ENCODE measurements at regions not wholly inside any gene's neighbourhood (a gene's known extent, or its start where the extent isn't known, plus 50 kb on each side); places are given as distances from the start of the nearest gene placed in this dataset.

DNA sequence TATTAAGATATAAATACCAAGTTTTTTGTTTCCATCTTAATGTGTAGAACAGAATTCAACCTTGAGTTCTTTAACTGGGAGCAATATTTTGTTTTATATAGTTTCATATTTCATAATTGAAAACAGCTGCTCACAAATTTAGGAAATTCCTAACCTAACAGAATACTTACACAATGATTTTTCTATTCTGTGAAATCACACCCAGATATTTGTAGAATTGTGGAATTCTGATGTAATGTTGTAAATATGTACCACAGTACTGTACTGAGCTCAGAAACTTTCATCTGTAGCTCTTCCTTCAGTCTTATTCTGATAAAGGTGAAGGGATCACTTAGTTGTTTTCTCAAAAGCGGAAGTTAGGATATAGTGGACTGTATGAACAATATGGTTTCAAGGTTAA lies 143.4 kb upstream of the GLI3 start:
- H3K4me3 ChIP-seq = no peak overlapping the region
- intact Hi-C loops (cut with DNase I) = no loop called here
- H3K36me3 ChIP-seq = no peaks in the 10 kb centered on the region
- DNase-seq (no peak), ATAC-seq (no peak)
- no peaks in the 10 kb centered on the region for H3K9me3 ChIP-seq
- TF ChIP-seq, protein P1, sequence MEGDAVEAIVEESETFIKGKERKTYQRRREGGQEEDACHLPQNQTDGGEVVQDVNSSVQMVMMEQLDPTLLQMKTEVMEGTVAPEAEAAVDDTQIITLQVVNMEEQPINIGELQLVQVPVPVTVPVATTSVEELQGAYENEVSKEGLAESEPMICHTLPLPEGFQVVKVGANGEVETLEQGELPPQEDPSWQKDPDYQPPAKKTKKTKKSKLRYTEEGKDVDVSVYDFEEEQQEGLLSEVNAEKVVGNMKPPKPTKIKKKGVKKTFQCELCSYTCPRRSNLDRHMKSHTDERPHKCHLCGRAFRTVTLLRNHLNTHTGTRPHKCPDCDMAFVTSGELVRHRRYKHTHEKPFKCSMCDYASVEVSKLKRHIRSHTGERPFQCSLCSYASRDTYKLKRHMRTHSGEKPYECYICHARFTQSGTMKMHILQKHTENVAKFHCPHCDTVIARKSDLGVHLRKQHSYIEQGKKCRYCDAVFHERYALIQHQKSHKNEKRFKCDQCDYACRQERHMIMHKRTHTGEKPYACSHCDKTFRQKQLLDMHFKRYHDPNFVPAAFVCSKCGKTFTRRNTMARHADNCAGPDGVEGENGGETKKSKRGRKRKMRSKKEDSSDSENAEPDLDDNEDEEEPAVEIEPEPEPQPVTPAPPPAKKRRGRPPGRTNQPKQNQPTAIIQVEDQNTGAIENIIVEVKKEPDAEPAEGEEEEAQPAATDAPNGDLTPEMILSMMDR (IDR thresholded peaks at IDR 0.05) = no peak
- H3K27ac ChIP-seq = no peak overlapping the region
- no peaks in the 10 kb centered on the region for H3K4me1 ChIP-seq
- no peaks in the 10 kb centered on the region for H3K27me3 ChIP-seq

DNA sequence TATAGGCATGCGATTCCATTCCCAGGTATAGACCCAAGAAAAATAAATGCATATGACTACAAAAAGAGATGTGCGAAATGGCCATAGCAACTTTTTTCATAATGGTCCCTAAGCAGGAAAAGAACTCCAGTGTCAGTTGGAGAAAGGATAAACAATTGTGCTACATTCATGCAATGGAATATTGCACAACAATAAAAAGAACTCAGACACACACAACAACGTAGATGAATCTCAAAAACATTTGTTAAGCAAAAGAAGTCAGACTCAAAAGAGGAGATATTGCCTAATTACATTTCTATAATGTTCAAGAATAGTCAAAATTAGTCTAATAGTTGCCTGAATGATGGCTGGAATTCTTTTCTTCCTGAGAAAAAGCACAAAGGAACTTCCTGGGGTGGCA lies 141.1 kb upstream of the GLI3 start:
- H3K27ac ChIP-seq = no peak overlapping the region
- TF ChIP-seq, protein P1 (IDR thresholded peaks at IDR 0.05) = no peak
- no peaks in the 10 kb centered on the region for H3K27me3 ChIP-seq
- no peaks in the 10 kb centered on the region for H3K36me3 ChIP-seq
- no peak for ATAC-seq
- DNase-seq = no peak
- H3K4me3 ChIP-seq = no peak overlapping the region
- H3K4me1 ChIP-seq = no peaks in the 10 kb centered on the region
- intact Hi-C loops (cut with DNase I) = no loop called here
- H3K9me3 ChIP-seq = no peaks in the 10 kb centered on the region

GRCh38 chr7:42373285-42373684 lies 136.3 kb upstream of the GLI3 start:
- TF ChIP-seq, protein P1 (IDR thresholded peaks at IDR 0.05) = no peak

DNA sequence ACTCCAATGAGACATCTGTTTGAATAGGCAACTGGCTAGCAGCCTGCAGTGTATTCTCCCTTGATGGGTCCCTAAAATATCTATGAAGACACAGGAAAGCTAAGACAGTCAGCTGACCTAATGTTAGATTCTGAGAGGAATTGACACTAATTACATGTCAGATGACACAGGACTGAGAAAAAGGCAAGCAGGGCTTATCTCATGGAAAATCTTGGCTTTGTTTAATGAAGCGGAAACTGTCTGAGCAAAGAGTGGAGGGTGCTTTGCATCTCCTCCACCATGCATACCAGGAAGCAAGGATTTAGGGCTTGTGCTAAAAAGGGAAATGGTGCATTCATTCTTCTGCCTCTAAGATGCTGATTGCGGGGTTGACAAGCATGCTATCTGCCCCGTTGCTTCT lies 135.5 kb upstream of the GLI3 start:
- TF ChIP-seq, protein P1 (IDR thresholded peaks at IDR 0.05) = no peak
- ATAC-seq (no peak), DNase-seq (no peak)
- H3K27me3 ChIP-seq = no peaks in the 10 kb centered on the region
- no peak overlapping the region for H3K4me3 ChIP-seq
- intact Hi-C loops (cut with DNase I) = no loop called here
- no peak overlapping the region for H3K27ac ChIP-seq
- H3K4me1 ChIP-seq = no peaks in the 10 kb centered on the region
- H3K36me3 ChIP-seq = no peaks in the 10 kb centered on the region
- peaks cover 0 to 16% of the 10 kb centered on the region in 2 donors for H3K9me3 ChIP-seq

More at GRCh38 chr7:42373285-42373684, 136.3 kb upstream of the GLI3 start:
- Histone ChIP-seq H3K36me3 (no peaks in the 10 kb centered on the region), H3K27me3 (no peaks in the 10 kb centered on the region), H3K4me1 (no peaks in the 10 kb centered on the region), H3K4me3 (no peak overlapping the region), H3K9me3 (peaks cover 0 to 8% of the 10 kb centered on the region in 2 donors), H3K27ac (no peak overlapping the region)
- intact Hi-C loops (cut with DNase I) = no loop called here
- ATAC-seq = no peak
- DNase-seq = no peak

DNA sequence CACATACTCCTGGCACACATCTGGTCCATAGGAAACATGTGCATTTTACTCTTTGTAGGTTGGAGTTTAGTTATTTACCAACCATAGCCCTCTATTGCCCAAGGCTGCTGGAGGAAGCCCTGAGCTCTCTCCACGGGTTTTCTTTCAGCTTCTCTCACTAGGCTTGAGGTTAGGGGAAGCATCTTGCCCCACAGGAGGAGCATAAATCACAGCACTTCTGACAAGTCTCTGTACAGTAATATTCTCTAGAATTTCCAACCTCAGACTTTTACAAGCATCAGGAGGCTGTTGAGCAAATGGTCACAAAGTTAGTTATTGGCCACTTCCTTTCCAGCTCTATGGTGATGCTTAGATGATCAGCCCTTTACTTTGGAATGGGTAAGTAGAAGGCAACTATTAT lies 122.9 kb upstream of the GLI3 start:
- TF ChIP-seq, protein P1 (IDR thresholded peaks at IDR 0.05) = no peak
- Histone ChIP-seq H3K36me3 (no peaks in the 10 kb centered on the region), H3K4me1 (no peaks in the 10 kb centered on the region), H3K4me3 (no peak overlapping the region), H3K27ac (no peak overlapping the region), H3K27me3 (no peaks in the 10 kb centered on the region), H3K9me3 (peaks cover 0 to 9% of the 10 kb centered on the region in 2 donors)
- ATAC-seq (no peak), DNase-seq (no peak)
- intact Hi-C loops (cut with DNase I) = no loop called here
